ENCODE measurements at regions not wholly inside any gene's neighbourhood (a gene's known extent, or its start where the extent isn't known, plus 50 kb on each side); places are given as distances from the start of the nearest gene placed in this dataset.

GRCh38 chr3:67288466-67289106 lies 290.5 kb downstream of the KBTBD8 start:
- no peak for DNase-seq (ENCODE audit: low read depth in 2 of 2)

- no peak for DNase-seq (ENCODE audit: low read depth in 2 of 2)
These were observed 291.5 kb downstream of the KBTBD8 start for GRCh38 chr3:67289626-67290025.

GRCh38 chr3:67290438-67290837 lies 292.3 kb downstream of the KBTBD8 start:
- DNase-seq (ENCODE audit: low read depth in 2 of 2) = no peak

- no peak for DNase-seq (ENCODE audit: low read depth in 2 of 2)
These were observed 293.5 kb downstream of the KBTBD8 start for GRCh38 chr3:67291287-67292252.

GRCh38 chr3:67292356-67293121 lies 294.4 kb downstream of the KBTBD8 start:
- no peak for DNase-seq (ENCODE audit: low read depth in 2 of 2)

- DNase-seq (ENCODE audit: low read depth in 2 of 2) = no peak
These were observed 296.2 kb downstream of the KBTBD8 start for GRCh38 chr3:67294341-67294740.

GRCh38 chr3:67296039-67296892 lies 298.2 kb downstream of the KBTBD8 start:
- DNase-seq (ENCODE audit: low read depth in 2 of 2) = no peak

- no peak for DNase-seq (ENCODE audit: low read depth in 2 of 2)
These were observed 299.8 kb downstream of the KBTBD8 start for GRCh38 chr3:67297715-67298475.

- no peak for DNase-seq (ENCODE audit: low read depth in 2 of 2)
These were observed 303.4 kb downstream of the KBTBD8 start for GRCh38 chr3:67301556-67301955.

GRCh38 chr3:67302489-67302888 lies 304.4 kb downstream of the KBTBD8 start:
- DNase-seq (ENCODE audit: low read depth in 2 of 2) = no peak

GRCh38 chr3:67305160-67305559 lies 307.1 kb downstream of the KBTBD8 start:
- no peak for DNase-seq (ENCODE audit: low read depth in 2 of 2)

- no peak for DNase-seq (ENCODE audit: low read depth in 2 of 2)
These were observed 307.8 kb downstream of the KBTBD8 start for GRCh38 chr3:67305922-67306321.

- no peak for DNase-seq (ENCODE audit: low read depth in 2 of 2)
These were observed 313.3 kb downstream of the KBTBD8 start for GRCh38 chr3:67311440-67311839.

GRCh38 chr3:67312155-67312554 lies 314.0 kb downstream of the KBTBD8 start:
- DNase-seq (ENCODE audit: low read depth in 2 of 2) = no peak

- DNase-seq (ENCODE audit: low read depth in 2 of 2) = no peak
These were observed 320.1 kb downstream of the KBTBD8 start for GRCh38 chr3:67318162-67318561.

GRCh38 chr3:67324554-67324953 lies 326.4 kb downstream of the KBTBD8 start:
- DNase-seq (ENCODE audit: low read depth in 2 of 2) = no peak

All from stimulated activated CD4-positive, alpha-beta T cell treated with anti-CD3 and anti-CD28 coated beads, Interleukin-1b, Interleukin-23, amount 100 ng/mL, for 1 hour (primary cell).